OCI-LY1 (cell line): ENCODE measurements at regions not wholly inside any gene's neighbourhood (a gene's known extent, or its start where the extent isn't known, plus 50 kb on each side); places are given as distances from the start of the nearest gene placed in this dataset.

Experiments used
- H2AFZ ChIP-seq: fragments of 200-600 bp; sonication (generic), shearing (Covaris generic); 2 replicates; pipeline ENCODE4 v1.6.0; 2014; ENCODE audit warnings: antibody characterized with exemption, mild to moderate bottlenecking, low read length
- H3F3A ChIP-seq: fragments of 200-600 bp; sonication (generic), shearing (Covaris generic); 2 replicates; pipeline ENCODE4 v1.6.0; 2014; ENCODE audit warnings: mild to moderate bottlenecking, antibody characterized with exemption, low read length, moderate library complexity; ENCODE audit not compliant: insufficient read depth
- H3K27ac ChIP-seq: fragments of 200-600 bp; sonication (generic); 2 replicates; pipeline ENCODE4 v1.5.1; 2014; ENCODE audit warnings: low read length, mixed run types, mild to moderate bottlenecking, low read depth; ENCODE audit not compliant: poor library complexity, severe bottlenecking
- H3K27me3 ChIP-seq: fragments of 200-600 bp; sonication (generic); 2 replicates; pipeline ENCODE4 v1.6.0; 2014; ENCODE audit warnings: antibody characterized with exemption, mild to moderate bottlenecking, low read length, moderate library complexity; ENCODE audit not compliant: insufficient read depth
- H3K36me3 ChIP-seq: fragments of 200-600 bp; sonication (generic); 2 replicates; pipeline ENCODE4 v1.6.1; 2014; ENCODE audit warnings: mild to moderate bottlenecking, antibody characterized with exemption, low read length, moderate library complexity, mixed read lengths; ENCODE audit not compliant: insufficient read depth
- H3K4me1 ChIP-seq: fragments of 200-600 bp; sonication (generic); 2 replicates; pipeline ENCODE4 v1.5.1; 2014; ENCODE audit warnings: mild to moderate bottlenecking, low read length, moderate library complexity; ENCODE audit not compliant: insufficient read depth, severe bottlenecking
- H3K4me2 ChIP-seq: fragments of 200-600 bp; sonication (generic), shearing (Covaris generic); 2 replicates; pipeline ENCODE4 v1.6.1; 2014; ENCODE audit warnings: low read length
- H3K4me3 ChIP-seq: fragments of 200-600 bp; sonication (generic); 2 replicates; pipeline ENCODE4 v1.5.1; 2014; ENCODE audit warnings: low read length, low read depth, mild to moderate bottlenecking, mixed read lengths; ENCODE audit not compliant: poor library complexity, severe bottlenecking
- H3K79me2 ChIP-seq: fragments of 200-600 bp; shearing (Covaris generic); 2 replicates; pipeline ENCODE4 v1.6.1; 2016; ENCODE audit warnings: mixed run types, low read length, mixed read lengths; ENCODE audit not compliant: insufficient read depth
- H3K9ac ChIP-seq: fragments of 200-600 bp; sonication (generic), shearing (Covaris generic); 2 replicates; pipeline ENCODE4 v1.6.1; 2014; ENCODE audit warnings: mild to moderate bottlenecking, low read length, mixed read lengths
- H3K9me2 ChIP-seq: fragments of 200-600 bp; sonication (generic), shearing (Covaris generic); 2 replicates; pipeline ENCODE4 v1.6.1; 2014; ENCODE audit warnings: low read depth, mild to moderate bottlenecking, low read length, mixed read lengths
- H3K9me3 ChIP-seq: fragments of 200-600 bp; shearing (Covaris generic); 2 replicates; pipeline ENCODE4 v1.6.1; 2014; ENCODE audit warnings: low read length, mixed read lengths
- H4K20me1 ChIP-seq: fragments of 200-600 bp; sonication (generic), shearing (Covaris generic); 2 replicates; pipeline ENCODE4 v1.6.0; 2016; ENCODE audit warnings: mild to moderate bottlenecking, low read length; ENCODE audit not compliant: insufficient read depth
- CTCF ChIP-seq: fragments of 200-600 bp; sonication (generic), shearing (Covaris generic); IDR thresholded peaks from 2 replicates; pipeline ENCODE4 v1.5.1; 2017; ENCODE audit warnings: mild to moderate bottlenecking, antibody characterized with exemption, low read length, moderate library complexity, mixed read lengths
- EZH2 ChIP-seq: fragments of 200-600 bp; sonication (generic), shearing (Covaris generic); IDR thresholded peaks from 2 replicates; pipeline ENCODE4 v1.8.0; 2017; ENCODE audit warnings: borderline replicate concordance, mixed run types, mild to moderate bottlenecking, antibody characterized with exemption, low read length, moderate library complexity, mixed read lengths

GRCh38 chr18:60209042-60209441, 163.5 kb downstream of the MC4R start:
- Histone ChIP-seq H3F3A (no peaks in the 10 kb centered on the region), H3K79me2 (no peaks in the 10 kb centered on the region), H3K9me3 (no peaks in the 10 kb centered on the region), H3K27me3 (no peaks in the 10 kb centered on the region), H3K27ac (peak overlapping the region; percentile 28), H3K9me2 (no peaks in the 10 kb centered on the region), H3K4me1 (peaks cover 18% of the 10 kb centered on the region), H3K9ac (no peak overlapping the region), H3K4me2 (no peak overlapping the region), H3K36me3 (no peaks in the 10 kb centered on the region), H4K20me1 (no peaks in the 10 kb centered on the region), H2AFZ (no peak overlapping the region), H3K4me3 (no peak overlapping the region)
- TF ChIP-seq CTCF: no peak
- TF ChIP-seq EZH2: no peak

- Histone ChIP-seq H3K4me1 (no peaks in the 10 kb centered on the region), H3K36me3 (no peaks in the 10 kb centered on the region), H3K79me2 (no peaks in the 10 kb centered on the region), H2AFZ (no peak overlapping the region), H4K20me1 (no peaks in the 10 kb centered on the region), H3K9me2 (no peaks in the 10 kb centered on the region), H3F3A (no peaks in the 10 kb centered on the region), H3K4me2 (no peak overlapping the region), H3K9ac (no peak overlapping the region), H3K27ac (no peak overlapping the region), H3K9me3 (no peaks in the 10 kb centered on the region), H3K27me3 (no peaks in the 10 kb centered on the region), H3K4me3 (no peak overlapping the region)
- no peak for TF ChIP-seq CTCF
- TF ChIP-seq EZH2: no peak
Measured at GRCh38 chr18:60202708-60203107, 169.9 kb downstream of the MC4R start.

GRCh38 chr18:60200558-60200957, 172.0 kb downstream of the MC4R start:
- H2AFZ ChIP-seq: no peak overlapping the region
- no peaks in the 10 kb centered on the region for H4K20me1 ChIP-seq
- TF ChIP-seq EZH2 (no peak), CTCF (no peak)
- H3K79me2 ChIP-seq: no peaks in the 10 kb centered on the region
- no peaks in the 10 kb centered on the region for H3K9me3 ChIP-seq
- H3F3A ChIP-seq: no peaks in the 10 kb centered on the region
- H3K9ac ChIP-seq: no peak overlapping the region
- H3K27ac ChIP-seq: no peak overlapping the region
- no peak overlapping the region for H3K4me3 ChIP-seq
- no peaks in the 10 kb centered on the region for H3K27me3 ChIP-seq
- no peaks in the 10 kb centered on the region for H3K4me1 ChIP-seq
- no peaks in the 10 kb centered on the region for H3K36me3 ChIP-seq
- no peaks in the 10 kb centered on the region for H3K9me2 ChIP-seq
- no peak overlapping the region for H3K4me2 ChIP-seq
